Left hindlimb (tissue), 1 donor: ENCODE measurements at regions not wholly inside any gene's neighbourhood (a gene's known extent, or its start where the extent isn't known, plus 50 kb on each side); places are given as distances from the start of the nearest gene placed in this dataset.

Experiments used
- DNase-seq: peaks from one replicate; pipeline ENCODE4 v3.0.0-alpha.2; 2018

DNA sequence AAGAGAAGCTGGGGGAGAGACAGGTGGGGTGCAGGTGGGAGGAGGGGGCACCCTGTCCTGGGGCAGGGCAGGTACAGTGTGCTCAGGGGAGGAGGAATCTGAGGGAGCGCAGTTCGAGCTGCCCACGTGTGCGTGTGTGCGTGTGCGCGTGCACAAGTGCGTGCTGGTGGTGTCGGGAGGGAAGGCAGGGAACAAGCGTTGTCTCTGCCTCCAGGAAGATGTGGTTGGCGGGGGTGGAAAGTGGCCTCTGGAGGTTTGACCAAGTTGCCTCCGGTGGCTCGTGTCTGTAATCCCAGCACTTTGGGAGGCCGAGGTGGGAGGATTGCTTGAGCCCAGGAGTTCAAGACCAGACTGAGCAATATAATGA lies 49.9 kb upstream of the THY1 start:
- no peak for DNase-seq
